AG08395 (cell line): ENCODE measurements at regions not wholly inside any gene's neighbourhood (a gene's known extent, or its start where the extent isn't known, plus 50 kb on each side); places are given as distances from the start of the nearest gene placed in this dataset.
"Not testable (repeated sequence)": the region's sequence is repeated elsewhere in the genome, so short reads cannot be mapped to it uniquely, and the experiment has no call there.

ENCODE experiments used
- DNase-seq: peaks from one replicate; pipeline ENCODE4 v3.0.0; 2012; ENCODE audit warnings: mixed read lengths, low spot score

DNA sequence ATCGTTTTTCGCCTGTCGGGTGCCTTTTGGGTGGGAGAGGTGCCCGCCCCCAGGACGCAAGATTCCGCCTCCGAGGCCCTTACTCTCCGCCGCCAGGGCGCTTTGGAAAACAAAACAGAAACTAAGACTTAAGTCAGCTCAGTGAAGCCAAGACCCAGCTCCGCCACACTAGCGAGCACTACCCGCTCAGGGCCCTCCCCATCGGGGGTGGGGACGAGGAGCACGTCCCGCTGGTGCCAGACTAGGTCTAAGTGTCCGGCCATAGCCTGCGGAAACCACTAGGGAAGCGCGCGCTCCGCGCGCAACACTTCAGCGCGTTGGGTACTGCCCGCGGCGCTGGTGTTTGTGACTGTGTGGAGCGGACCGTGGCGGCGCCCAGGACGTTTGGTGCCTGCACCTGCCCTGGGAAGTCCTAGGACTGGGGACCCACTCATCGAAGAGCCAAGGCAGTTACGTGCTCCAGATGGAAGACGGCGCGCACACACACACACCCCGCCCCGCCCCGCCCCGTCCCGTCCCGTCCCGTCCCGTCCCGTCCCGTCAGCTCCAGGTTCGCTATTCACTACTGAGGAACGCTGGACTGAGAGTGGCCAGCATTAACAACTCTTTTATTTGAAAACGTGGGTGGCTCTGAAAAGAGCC lies 57.6 kb upstream of the BOLA1 start:
- DNase-seq: not testable (repeated sequence)

DNA sequence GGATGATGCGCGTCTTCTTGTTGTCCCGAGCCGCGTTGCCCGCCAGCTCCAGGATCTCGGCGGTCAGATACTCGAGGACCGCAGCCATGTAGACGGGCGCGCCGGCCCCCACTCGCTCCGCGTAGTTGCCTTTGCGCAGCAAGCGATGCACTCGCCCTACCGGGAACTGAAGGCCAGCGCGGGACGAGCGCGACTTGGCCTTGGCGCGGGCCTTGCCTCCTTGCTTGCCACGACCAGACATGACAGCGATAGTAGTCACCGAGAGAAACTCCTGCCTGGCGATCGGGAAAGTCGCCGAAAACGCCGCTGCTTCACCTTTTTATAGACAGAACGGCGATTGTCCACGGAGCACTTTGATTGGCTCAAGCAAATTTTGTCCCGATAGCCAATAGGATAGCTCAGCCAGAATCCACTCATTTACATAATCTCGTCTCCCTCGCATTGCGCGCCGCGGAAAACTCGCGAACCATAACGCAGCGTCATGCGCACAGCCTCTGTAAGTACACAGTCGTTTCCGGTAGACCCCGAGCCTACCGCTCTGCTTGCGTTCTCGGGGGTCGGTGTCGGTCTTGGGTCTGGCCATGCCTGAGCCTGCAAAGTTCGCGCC lies 56.8 kb upstream of the BOLA1 start:
- not testable (repeated sequence) for DNase-seq

DNA sequence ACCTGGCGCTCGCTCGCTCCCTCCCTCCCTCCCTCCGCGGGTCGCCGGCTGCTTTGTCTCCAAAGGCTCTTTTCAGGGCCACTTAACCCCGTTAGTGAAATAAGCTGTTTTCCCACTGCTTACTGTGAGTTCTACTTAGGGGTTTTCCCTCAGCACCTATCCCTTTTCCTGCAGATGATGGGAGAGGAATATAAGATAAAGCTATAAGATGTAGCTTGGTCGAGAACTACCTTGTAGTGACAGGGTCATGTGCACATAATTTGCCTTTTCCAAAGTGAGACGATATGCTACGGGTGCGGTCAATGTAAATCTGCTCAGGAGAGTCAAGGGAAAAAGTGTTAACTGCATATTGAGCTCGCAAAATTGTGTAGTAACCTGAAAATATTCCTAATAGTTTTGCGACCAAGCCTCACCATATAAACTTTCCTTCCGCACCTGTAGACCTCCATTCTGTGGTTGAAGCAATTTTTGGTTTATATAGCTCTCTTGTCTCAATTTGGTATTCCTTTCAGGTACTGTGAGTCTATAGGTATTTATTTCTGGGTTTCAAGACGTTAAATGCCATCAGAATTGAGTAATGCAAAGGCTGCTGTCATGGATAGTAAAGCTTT lies 55.8 kb upstream of the BOLA1 start:
- DNase-seq: no peak

- peak; percentile 7 for DNase-seq
Measured at GRCh38 chr1:149844101-149844500, 55.3 kb upstream of the BOLA1 start.

DNA sequence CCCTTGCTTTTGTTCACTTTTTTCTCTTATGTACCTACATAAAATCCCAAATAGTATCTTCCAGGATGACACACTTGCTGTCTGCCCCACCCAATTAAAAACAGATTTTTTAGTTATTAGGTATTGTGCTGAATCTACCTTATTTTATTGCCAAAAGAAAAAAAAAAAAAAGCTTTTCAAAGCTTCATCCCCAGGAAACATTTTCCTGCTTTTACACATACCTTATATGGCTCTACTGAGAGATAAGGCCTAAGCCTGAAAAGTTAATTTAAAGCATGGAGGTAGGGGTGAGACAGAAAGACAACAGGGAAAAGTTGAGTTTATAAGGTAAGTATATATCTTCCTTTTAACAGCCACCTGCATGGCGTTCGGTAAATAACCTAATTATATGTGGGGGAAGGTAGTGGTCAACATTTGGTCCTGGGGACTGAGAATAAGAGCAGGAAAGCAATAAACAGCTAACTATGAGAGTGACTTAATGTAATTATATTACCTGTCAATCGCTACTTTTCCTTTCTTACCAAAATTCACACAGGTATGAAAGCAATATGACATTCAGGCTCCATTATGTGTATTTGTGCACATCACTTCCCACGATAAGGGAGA lies 54.6 kb upstream of the BOLA1 start:
- DNase-seq: no peak

GRCh38 chr1:149845416-149845815 lies 54.0 kb upstream of the BOLA1 start:
- DNase-seq: no peak

DNA sequence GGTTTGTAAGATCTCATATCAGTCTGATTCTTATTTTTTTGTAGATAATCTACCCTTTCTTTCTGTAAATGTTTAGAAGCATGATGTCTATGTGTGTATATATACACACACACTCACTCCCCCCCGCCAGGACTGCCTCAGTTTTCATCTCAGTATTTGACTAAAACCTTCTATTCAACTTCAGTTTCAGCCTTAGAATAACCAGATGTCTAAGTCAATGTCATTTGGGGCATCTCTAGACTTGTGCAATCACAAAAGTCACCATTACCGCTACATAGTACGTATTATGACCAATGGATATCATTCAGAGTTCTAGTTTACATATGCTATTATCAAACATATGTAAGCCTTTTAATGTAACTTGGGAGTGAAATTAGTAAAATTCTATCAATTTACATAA lies 53.3 kb upstream of the BOLA1 start:
- no peak for DNase-seq

- no peak for DNase-seq
Measured at GRCh38 chr1:149846593-149847466, 52.5 kb upstream of the BOLA1 start.

DNA sequence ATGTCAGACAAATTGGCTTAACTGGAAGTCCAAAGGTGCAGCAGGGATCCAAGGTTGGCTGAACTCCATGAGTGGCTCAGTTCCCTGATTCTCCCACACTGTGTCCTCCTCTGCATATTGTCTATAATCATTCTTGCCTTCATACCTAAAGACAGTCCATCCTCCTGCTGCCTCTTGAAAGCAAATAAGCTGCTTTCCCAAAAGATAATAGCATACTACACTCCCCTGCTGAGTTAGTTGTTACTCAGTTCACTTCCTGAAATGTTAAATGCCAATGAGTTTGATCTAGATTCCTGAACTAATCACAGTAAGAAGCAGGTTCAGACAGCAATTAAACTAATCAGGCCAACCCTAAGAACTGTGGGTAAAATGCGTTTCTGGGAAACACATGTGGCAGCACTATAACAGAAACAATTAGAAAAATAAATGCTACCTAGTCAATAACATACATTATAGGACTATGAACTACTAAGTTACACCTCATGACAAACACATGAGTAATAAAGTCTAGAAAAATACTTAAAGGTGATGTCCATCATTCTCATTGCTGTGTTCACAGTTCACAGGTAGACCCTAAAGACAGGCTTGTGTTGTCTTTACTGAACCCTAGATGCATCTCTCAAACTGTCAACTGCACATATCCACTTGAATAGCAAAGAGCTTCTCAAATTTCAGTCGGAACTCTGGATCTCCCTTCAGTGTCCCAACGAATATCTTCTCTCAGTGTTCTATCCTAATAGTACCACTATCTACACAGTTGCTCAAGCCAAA lies 50.8 kb upstream of the BOLA1 start:
- no peak for DNase-seq

GRCh38 chr1:149849111-149849946 lies 50.0 kb upstream of the BOLA1 start:
- DNase-seq: no peak
